ENCODE measurements at regions not wholly inside any gene's neighbourhood (a gene's known extent, or its start where the extent isn't known, plus 50 kb on each side); places are given as distances from the start of the nearest gene placed in this dataset.
"Not testable (repeated sequence)": the region's sequence is repeated elsewhere in the genome, so short reads cannot be mapped to it uniquely, and the experiment has no call there.

DNA sequence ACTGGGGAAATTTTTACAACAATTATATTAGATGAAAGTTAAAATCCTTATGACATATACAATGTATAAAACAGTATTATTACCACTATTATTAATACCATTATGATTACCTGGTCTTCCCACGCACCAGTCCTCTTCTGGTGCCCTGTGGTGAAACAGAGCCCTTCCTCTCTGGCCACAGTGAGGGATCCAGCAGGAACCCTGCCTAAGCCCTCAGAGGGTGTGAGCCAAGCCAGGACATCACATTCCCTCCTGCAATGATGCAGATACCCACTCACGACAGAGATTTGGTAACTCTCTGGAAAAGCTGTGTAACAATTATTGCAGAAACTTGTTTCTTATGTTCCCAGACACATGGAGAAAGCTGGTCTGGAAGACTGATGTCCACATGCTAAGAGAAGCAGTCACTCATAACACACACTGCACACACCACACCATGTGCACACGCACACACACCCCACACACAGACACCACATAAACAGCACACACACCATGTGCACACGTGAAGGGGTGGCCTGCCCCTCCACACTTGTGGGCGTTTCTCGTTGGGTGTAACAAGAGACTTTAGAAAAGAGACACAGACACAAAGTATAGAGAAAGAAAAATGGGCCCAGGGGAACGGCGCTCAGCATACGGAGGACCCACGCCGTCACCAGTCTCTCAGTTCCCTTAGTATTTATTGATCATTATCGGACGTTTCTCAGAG, 1373.8 kb upstream of the DEFB115 start:
- not testable (repeated sequence) for H3K36me3 ChIP-seq (ENCODE audit: control insufficient read depth in 3 of 3, insufficient read depth in 2 of 3, low read depth in 1 of 3, low read length in 3 of 3); FAIRE-seq; H3K27ac ChIP-seq (ENCODE audit: low read depth in 1 of 3, low read length in 2 of 3); H3K27me3 ChIP-seq (ENCODE audit: control insufficient read depth in 3 of 3, insufficient read depth in 3 of 3, low read length in 3 of 3); H3K4me3 ChIP-seq (ENCODE audit: low read depth in 1 of 3, low read length in 3 of 3); H3K4me1 ChIP-seq (ENCODE audit: control insufficient read depth in 3 of 3, insufficient read depth in 2 of 3, low read depth in 1 of 3, low read length in 2 of 3); DNase-seq
- peaks cover 2 to 17% of the 10 kb centered on the region in 2 donors for H3K9me3 ChIP-seq (ENCODE audit: control insufficient read depth in 2 of 2, insufficient read depth in 1 of 2, low read depth in 1 of 2, low read length in 1 of 2)
- WGBS, 3 donors = 68 to 71% (median 68%) methylated on average over 13 of the region's 13 CpGs

DNA sequence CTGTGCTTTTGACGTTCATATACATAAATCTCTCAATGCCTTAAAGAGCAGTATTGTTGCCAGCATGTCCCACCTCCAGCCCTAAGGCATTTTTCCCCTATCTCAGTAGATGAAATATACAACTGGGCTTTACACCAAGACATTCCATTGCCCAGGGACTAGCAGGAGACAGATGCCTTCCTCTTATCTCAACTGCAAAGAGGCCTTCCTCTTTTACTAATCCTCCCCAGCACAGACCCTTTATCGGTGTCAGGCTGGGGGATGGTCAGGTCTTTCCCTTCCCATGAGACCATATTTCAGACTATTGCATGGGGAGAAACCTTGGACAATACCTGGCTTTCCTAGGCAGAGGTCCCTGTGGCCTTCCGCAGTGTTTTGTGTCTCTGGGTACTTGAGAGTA, 1373.1 kb upstream of the DEFB115 start:
- not testable (repeated sequence) for H3K27me3 ChIP-seq (ENCODE audit: control insufficient read depth in 3 of 3, insufficient read depth in 3 of 3, low read length in 3 of 3); H3K4me3 ChIP-seq (ENCODE audit: low read depth in 1 of 3, low read length in 3 of 3); FAIRE-seq; H3K36me3 ChIP-seq (ENCODE audit: control insufficient read depth in 3 of 3, insufficient read depth in 2 of 3, low read depth in 1 of 3, low read length in 3 of 3); H3K27ac ChIP-seq (ENCODE audit: low read depth in 1 of 3, low read length in 2 of 3); DNase-seq; H3K4me1 ChIP-seq (ENCODE audit: control insufficient read depth in 3 of 3, insufficient read depth in 2 of 3, low read depth in 1 of 3, low read length in 2 of 3)
- WGBS, 3 donors = 64 to 75% (median 66%) methylated on average over 3 of the region's 3 CpGs
- peaks cover 2 to 10% of the 10 kb centered on the region in 2 donors for H3K9me3 ChIP-seq (ENCODE audit: control insufficient read depth in 2 of 2, insufficient read depth in 1 of 2, low read depth in 1 of 2, low read length in 1 of 2)

GRCh38 chr20:29885282-29886185, 1371.9 kb upstream of the DEFB115 start:
- not testable (repeated sequence) for H3K36me3 ChIP-seq (ENCODE audit: control insufficient read depth in 3 of 3, insufficient read depth in 2 of 3, low read depth in 1 of 3, low read length in 3 of 3); FAIRE-seq; H3K27ac ChIP-seq (ENCODE audit: low read depth in 1 of 3, low read length in 2 of 3); DNase-seq; H3K4me3 ChIP-seq (ENCODE audit: low read depth in 1 of 3, low read length in 3 of 3); H3K27me3 ChIP-seq (ENCODE audit: control insufficient read depth in 3 of 3, insufficient read depth in 3 of 3, low read length in 3 of 3); H3K9me3 ChIP-seq (ENCODE audit: control insufficient read depth in 2 of 2, insufficient read depth in 1 of 2, low read depth in 1 of 2, low read length in 1 of 2); H3K4me1 ChIP-seq (ENCODE audit: control insufficient read depth in 3 of 3, insufficient read depth in 2 of 3, low read depth in 1 of 3, low read length in 2 of 3)
- 28 to 41% (median 36%) methylated on average over 1 to 2 of the region's 3 CpGs for WGBS, 3 donors

DNA sequence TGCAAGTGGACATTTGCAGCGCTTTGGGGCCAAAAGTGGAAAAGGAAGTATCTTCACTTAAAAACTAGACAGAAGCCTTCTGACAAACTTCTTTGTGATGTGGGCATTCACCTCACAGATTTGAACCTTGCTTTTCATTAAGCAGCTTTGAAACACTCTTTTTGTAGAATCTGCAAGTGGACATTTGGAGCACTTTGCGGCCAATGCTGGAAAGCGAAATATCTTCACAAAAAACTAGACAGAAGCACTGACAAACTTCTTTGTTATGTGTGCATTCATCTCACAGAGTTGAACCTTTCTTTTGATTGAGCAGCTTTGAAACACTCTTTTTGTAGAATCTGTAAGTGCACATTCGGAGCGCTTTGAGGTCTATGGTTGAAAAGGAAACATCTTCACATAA, 1365.9 kb upstream of the DEFB115 start:
- DNase-seq; H3K36me3 ChIP-seq (ENCODE audit: control insufficient read depth in 3 of 3, insufficient read depth in 2 of 3, low read depth in 1 of 3, low read length in 3 of 3); H3K27me3 ChIP-seq (ENCODE audit: control insufficient read depth in 3 of 3, insufficient read depth in 3 of 3, low read length in 3 of 3); H3K4me1 ChIP-seq (ENCODE audit: control insufficient read depth in 3 of 3, insufficient read depth in 2 of 3, low read depth in 1 of 3, low read length in 2 of 3); H3K27ac ChIP-seq (ENCODE audit: low read depth in 1 of 3, low read length in 2 of 3); H3K4me3 ChIP-seq (ENCODE audit: low read depth in 1 of 3, low read length in 3 of 3); H3K9me3 ChIP-seq (ENCODE audit: control insufficient read depth in 2 of 2, insufficient read depth in 1 of 2, low read depth in 1 of 2, low read length in 1 of 2); FAIRE-seq: not testable (repeated sequence)
- WGBS, 3 donors = 89 to 93% (median 89%) methylated on average over 5 of the region's 5 CpGs
